ENCODE measurements at regions not wholly inside any gene's neighbourhood (a gene's known extent, or its start where the extent isn't known, plus 50 kb on each side); places are given as distances from the start of the nearest gene placed in this dataset.

DNA sequence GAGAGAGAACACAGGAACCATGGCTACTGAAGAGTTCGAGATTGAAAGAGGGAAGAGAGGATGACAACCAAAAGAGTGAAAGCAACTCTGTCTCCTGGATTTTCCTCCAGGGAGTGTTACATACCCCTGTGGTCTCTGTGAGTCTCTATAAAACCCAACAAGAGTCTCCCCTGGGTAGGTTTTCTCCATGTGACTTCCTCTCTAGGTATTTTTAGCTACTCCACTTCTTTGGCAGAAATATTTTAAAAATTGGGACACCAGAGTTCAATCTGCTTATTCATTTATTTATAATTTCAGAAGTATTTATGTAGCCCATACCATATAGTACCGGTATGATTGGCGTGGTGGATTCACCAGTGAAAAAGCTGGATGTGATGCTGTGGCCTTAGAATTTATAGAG, 671.7 kb upstream of the NR2F2 start:
- in situ Hi-C loops (cut with MboI; ENCODE audit: low sequenced_read_pairs, unreplicated experiment): no loop called here
- TF ChIP-seq CTCF (IDR thresholded peaks at IDR 0.05; ENCODE audit: borderline replicate concordance, control extremely low read depth, extremely low read depth, insufficient read depth, missing control alignments): no peak
- DNase-seq (ENCODE audit: low spot score): no peak

- DNase-seq (ENCODE audit: low spot score): no peak
- TF ChIP-seq CTCF (IDR thresholded peaks at IDR 0.05; ENCODE audit: borderline replicate concordance, control extremely low read depth, extremely low read depth, insufficient read depth, missing control alignments): no peak
- in situ Hi-C loops (cut with MboI; ENCODE audit: low sequenced_read_pairs, unreplicated experiment): no loop called here
Observed at GRCh38 chr15:95659656-95660055, 670.8 kb upstream of the NR2F2 start.

DNA sequence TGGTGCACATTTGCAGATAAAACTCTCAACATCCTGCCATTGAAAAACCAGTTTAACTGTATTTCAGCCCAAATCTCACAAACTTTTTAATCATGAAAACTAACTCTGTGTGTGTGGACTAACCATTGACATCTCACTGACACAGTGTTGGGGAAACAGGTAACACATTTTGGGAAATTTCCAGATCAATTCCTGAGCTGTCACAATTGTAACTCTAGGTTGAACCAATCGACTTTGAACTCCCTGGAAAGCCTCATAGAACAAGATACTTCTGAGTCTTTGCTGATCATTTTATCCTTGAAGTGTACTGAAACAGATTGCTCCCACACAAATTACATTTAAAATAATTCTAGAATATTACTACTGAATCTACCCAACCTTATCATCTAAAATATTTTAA, 667.9 kb upstream of the NR2F2 start:
- no peak for TF ChIP-seq CTCF (IDR thresholded peaks at IDR 0.05; ENCODE audit: borderline replicate concordance, control extremely low read depth, extremely low read depth, insufficient read depth, missing control alignments)
- no peak for DNase-seq (ENCODE audit: low spot score)
- in situ Hi-C loops (cut with MboI; ENCODE audit: low sequenced_read_pairs, unreplicated experiment): no loop called here

GRCh38 chr15:95663156-95664100, 667.1 kb upstream of the NR2F2 start:
- DNase-seq (ENCODE audit: low spot score): no peak
- no peak for TF ChIP-seq CTCF (IDR thresholded peaks at IDR 0.05; ENCODE audit: borderline replicate concordance, control extremely low read depth, extremely low read depth, insufficient read depth, missing control alignments)
- in situ Hi-C loops (cut with MboI; ENCODE audit: low sequenced_read_pairs, unreplicated experiment): no loop called here

DNA sequence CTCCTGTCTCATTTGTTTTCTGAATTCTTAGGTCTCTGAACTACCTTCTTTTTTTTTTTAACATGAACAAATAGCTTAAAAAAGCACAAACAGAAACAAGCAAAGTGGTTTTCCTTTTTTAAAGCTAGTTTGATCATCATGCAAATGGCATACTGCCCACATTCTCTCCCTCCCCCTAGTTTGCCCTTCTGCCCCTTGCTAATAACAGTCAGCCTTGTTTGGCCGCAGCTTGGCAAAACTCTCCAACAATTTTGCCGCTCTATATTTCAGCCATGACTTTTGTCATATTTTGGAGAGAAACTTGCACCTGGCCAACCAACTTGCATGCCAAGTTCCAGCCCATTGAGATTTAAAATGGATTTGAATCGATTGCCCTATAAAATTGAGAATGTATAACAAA, 666.0 kb upstream of the NR2F2 start:
- in situ Hi-C loops (cut with MboI; ENCODE audit: low sequenced_read_pairs, unreplicated experiment): no loop called here
- DNase-seq (ENCODE audit: low spot score): no peak
- TF ChIP-seq CTCF (IDR thresholded peaks at IDR 0.05; ENCODE audit: borderline replicate concordance, control extremely low read depth, extremely low read depth, insufficient read depth, missing control alignments): no peak

DNA sequence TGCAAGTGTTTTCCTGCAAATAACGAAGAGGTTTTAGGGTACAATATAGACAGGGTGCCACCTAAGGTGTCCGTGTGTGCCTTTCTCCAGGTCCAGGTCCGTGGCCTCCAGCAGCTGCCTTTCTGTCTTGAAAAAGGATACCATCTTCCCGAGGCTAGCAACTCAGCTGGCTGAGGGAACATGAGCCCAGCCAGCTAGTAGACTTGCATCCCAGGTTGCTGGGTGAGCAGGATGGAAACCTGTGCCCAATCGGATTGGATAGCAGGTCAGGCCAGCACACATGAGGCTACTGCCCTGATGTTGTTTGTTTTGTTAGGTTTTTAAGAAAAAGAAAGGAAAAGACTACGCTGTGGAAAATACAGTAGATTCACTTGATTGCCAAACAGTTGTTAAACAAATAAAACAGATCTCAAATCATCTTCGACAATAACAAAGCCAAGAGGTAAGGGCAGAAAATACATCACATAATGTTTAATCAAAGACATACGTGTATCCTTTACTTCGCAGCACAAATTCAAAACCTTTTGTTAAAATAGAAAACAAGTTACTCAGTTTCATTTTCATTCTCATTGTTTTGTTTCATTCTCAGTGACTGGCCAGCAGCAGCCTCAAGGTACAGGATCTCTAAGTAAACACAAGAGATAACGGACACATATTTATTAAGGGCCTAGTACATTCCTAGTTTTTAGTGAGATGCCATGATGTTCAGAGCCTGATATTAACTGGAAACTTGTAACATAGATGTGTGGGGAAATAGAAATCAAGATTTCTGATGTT, 661.2 kb upstream of the NR2F2 start:
- no peak for TF ChIP-seq CTCF (IDR thresholded peaks at IDR 0.05; ENCODE audit: borderline replicate concordance, control extremely low read depth, extremely low read depth, insufficient read depth, missing control alignments)
- in situ Hi-C loops (cut with MboI; ENCODE audit: low sequenced_read_pairs, unreplicated experiment): no loop called here
- peak; percentile 23 for DNase-seq (ENCODE audit: low spot score)
